ENCODE measurements at regions not wholly inside any gene's neighbourhood (a gene's known extent, or its start where the extent isn't known, plus 50 kb on each side); places are given as distances from the start of the nearest gene placed in this dataset.

DNA sequence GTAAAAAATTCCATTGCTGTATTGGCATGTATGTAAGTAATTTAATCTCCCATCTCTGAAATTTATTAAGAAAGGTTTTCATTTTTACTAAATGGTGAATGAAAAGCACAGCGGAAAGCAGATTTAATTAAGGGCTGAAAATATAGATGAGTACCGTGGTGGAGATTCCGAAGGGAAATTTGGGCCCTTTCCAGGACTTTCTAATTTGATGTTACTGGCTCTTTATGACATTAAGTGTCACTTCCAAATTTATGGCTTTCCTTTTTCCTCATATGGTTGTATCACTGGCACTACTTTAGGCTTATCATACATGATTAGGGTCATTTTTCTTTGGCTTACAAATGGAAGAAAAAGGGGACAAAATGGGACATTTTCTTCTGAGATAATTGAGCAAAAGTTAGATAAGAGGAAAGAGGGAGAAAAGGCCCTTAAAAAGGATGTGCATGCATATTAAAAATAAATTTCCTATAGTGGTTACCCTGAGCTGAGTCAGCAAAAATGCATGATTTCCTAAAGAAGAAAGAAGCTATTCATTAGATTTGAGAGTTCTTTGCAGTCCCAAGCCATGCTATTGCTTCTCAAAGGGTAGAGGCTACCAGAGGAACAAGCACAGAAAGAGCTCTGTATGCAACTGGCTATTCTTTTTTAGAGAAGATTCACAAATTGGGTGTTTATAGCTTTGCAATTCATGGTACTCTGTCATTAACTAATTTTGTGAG lies 74.9 kb upstream of the CNIH3 start:
- H3K27ac ChIP-seq = no peak overlapping the region
- no peaks in the 10 kb centered on the region for H3K36me3 ChIP-seq
- H3K4me1 ChIP-seq = no peaks in the 10 kb centered on the region
- no peak for ATAC-seq
- no peaks in the 10 kb centered on the region for H3K9me3 ChIP-seq
- H3K27me3 ChIP-seq = no peaks in the 10 kb centered on the region
- WGBS, 2 donors (ENCODE audit: low coverage in 1 of 2) = 67 to 74% methylated on average over 3 of the region's 3 CpGs
- TF ChIP-seq EP300 (IDR thresholded peaks at IDR 0.05) = no peak
- TF ChIP-seq, protein P1, sequence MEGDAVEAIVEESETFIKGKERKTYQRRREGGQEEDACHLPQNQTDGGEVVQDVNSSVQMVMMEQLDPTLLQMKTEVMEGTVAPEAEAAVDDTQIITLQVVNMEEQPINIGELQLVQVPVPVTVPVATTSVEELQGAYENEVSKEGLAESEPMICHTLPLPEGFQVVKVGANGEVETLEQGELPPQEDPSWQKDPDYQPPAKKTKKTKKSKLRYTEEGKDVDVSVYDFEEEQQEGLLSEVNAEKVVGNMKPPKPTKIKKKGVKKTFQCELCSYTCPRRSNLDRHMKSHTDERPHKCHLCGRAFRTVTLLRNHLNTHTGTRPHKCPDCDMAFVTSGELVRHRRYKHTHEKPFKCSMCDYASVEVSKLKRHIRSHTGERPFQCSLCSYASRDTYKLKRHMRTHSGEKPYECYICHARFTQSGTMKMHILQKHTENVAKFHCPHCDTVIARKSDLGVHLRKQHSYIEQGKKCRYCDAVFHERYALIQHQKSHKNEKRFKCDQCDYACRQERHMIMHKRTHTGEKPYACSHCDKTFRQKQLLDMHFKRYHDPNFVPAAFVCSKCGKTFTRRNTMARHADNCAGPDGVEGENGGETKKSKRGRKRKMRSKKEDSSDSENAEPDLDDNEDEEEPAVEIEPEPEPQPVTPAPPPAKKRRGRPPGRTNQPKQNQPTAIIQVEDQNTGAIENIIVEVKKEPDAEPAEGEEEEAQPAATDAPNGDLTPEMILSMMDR (IDR thresholded peaks at IDR 0.05) = no peak
- no peak for TF ChIP-seq POLR2A (IDR thresholded peaks at IDR 0.05)
- no peak for TF ChIP-seq POLR2AphosphoS5 (IDR thresholded peaks at IDR 0.05)
- no peak overlapping the region for H3K4me3 ChIP-seq

- TF ChIP-seq, protein P1 (IDR thresholded peaks at IDR 0.05) = no peak
- TF ChIP-seq POLR2AphosphoS5 (IDR thresholded peaks at IDR 0.05) (no peak), EP300 (IDR thresholded peaks at IDR 0.05) (no peak)
- no peaks in the 10 kb centered on the region for H3K36me3 ChIP-seq
- H3K27ac ChIP-seq = no peak overlapping the region
- H3K9me3 ChIP-seq = no peaks in the 10 kb centered on the region
- no peaks in the 10 kb centered on the region for H3K27me3 ChIP-seq
- 67 to 70% methylated on average over 2 to 4 of the region's 5 CpGs for WGBS, 2 donors (ENCODE audit: low coverage in 1 of 2)
- no peak for ATAC-seq
- H3K4me3 ChIP-seq = no peak overlapping the region
- H3K4me1 ChIP-seq = no peaks in the 10 kb centered on the region
Measured at GRCh38 chr1:224541901-224542630, 74.1 kb upstream of the CNIH3 start.

DNA sequence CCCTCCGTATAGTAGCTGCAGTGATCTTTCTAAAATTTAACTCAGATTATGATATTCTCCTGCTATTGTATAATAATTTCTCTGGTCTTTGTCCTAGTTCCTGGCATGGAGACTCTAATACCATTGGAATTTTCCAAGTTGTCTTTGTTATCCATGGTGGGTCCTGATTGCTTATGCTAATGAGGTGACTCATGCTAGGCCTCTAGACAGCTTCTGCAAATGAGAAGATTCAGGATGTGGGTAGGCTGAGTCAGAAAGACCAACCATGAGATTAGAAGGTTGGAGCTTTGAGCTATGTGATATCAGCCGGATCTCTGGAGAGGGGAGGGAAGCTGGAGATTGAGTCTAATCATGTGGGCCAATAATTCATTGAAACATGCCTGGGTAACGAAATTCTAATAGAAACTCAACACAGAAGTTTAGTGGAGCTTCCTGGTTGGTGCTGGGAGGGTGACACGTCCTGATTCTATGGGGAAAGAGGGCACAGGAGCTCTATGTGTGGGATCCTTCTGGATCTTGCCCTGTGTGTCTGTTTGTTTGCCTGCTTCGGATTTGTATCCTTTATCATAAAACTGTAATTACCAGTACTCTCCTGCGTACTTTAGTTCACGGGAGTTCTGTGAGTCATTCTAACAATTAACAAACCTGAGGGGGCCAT lies 73.2 kb upstream of the CNIH3 start:
- TF ChIP-seq EP300 (IDR thresholded peaks at IDR 0.05) (no peak), POLR2AphosphoS5 (IDR thresholded peaks at IDR 0.05) (no peak), POLR2A (IDR thresholded peaks at IDR 0.05) (no peak)
- TF ChIP-seq, protein P1 (IDR thresholded peaks at IDR 0.05) = no peak
- Histone ChIP-seq H3K27ac (no peak overlapping the region), H3K4me1 (no peaks in the 10 kb centered on the region), H3K4me3 (no peak overlapping the region), H3K27me3 (no peaks in the 10 kb centered on the region), H3K36me3 (no peaks in the 10 kb centered on the region), H3K9me3 (no peaks in the 10 kb centered on the region)
- ATAC-seq = no peak
- 74% methylated on average over 7 of the region's 7 CpGs for WGBS, 2 donors (ENCODE audit: low coverage in 1 of 2)

- no peaks in the 10 kb centered on the region for H3K27me3 ChIP-seq
- WGBS, 2 donors (ENCODE audit: low coverage in 1 of 2) = 87 to 100% methylated on average over 1 of the region's 1 CpG
Measured at GRCh38 chr1:224543453-224543852, 72.7 kb upstream of the CNIH3 start.

More at GRCh38 chr1:224543453-224543852, 72.7 kb upstream of the CNIH3 start:
- H3K36me3 ChIP-seq = no peaks in the 10 kb centered on the region
- ATAC-seq = no peak
- H3K4me3 ChIP-seq = no peak overlapping the region
- no peaks in the 10 kb centered on the region for H3K9me3 ChIP-seq
- H3K27ac ChIP-seq = no peak overlapping the region
- TF ChIP-seq, protein P1 (IDR thresholded peaks at IDR 0.05) = no peak
- TF ChIP-seq POLR2A (IDR thresholded peaks at IDR 0.05) (no peak), EP300 (IDR thresholded peaks at IDR 0.05) (no peak), POLR2AphosphoS5 (IDR thresholded peaks at IDR 0.05) (no peak)
- H3K4me1 ChIP-seq = no peaks in the 10 kb centered on the region
